HepG2 (cell line): ENCODE measurements at regions not wholly inside any gene's neighbourhood (a gene's known extent, or its start where the extent isn't known, plus 50 kb on each side); places are given as distances from the start of the nearest gene placed in this dataset.

ENCODE experiments used
- ATAC-seq: fragments of 200-7000 bp; cut with Tn5 transposase; 3 replicates; pipeline ENCODE4 v1.9.1; 2020; ENCODE audit warnings: mild to moderate bottlenecking, moderate library complexity
- BruUV-seq: library from RNA; stranded (reverse); fragments of 400-500 nt; replicated peaks from 2 replicates; lab custom pipeline; 2021; lab: Mats Ljungman, UMichigan
- CTCF ChIA-PET: fragments of 300-600 bp; formaldehyde crosslinking; extraction: SDS; loops from one replicate; lab custom pipeline; 2021; ENCODE audit warnings: low total read pairs, inconsistent platforms, low intra/inter-chr PET ratio; lab: Yijun Ruan, JAX
- POLR2A ChIA-PET: fragments of 350-600 bp; sonication (Branson Sonifier 250); formaldehyde crosslinking; loops from one replicate; lab custom pipeline; 2020; ENCODE audit warnings: antibody characterized with exemption, inconsistent platforms; lab: Yijun Ruan, JAX
- DNase-seq: peaks from one replicate; pipeline ENCODE4 v3.0.0-alpha.2; 2015; ENCODE audit warnings: low spot score
- FAIRE-seq: peaks from 3 replicates; lab custom pipeline; 2011; peaks lifted over from hg19 to GRCh38; lab: Jason Lieb, UNC
- H2AFZ ChIP-seq: one replicate; pipeline ENCODE4 v1.6.1; 2011; ENCODE audit warnings: low read length, inconsistent platforms
- H3K27ac ChIP-seq: fragments of 300-600 bp; 3 replicates; pipeline ENCODE4 v1.8.0; 2011; ENCODE audit warnings: mixed run types, mild to moderate bottlenecking, mixed read lengths, low read length, inconsistent platforms; ENCODE audit not compliant: insufficient read depth; ENCODE audit errors: extremely low read length
- H3K27me3 ChIP-seq, 2 experiments: fragments of 200-600 bp in 1 of 2; 2 replicates in 1 of 2; 3 replicates in 1 of 2; pipeline versions ENCODE4 v1.6.0 to v1.8.0; 2011; ENCODE audit warnings: low read length in 2 of 2, mild to moderate bottlenecking in 2 of 2, moderate library complexity in 2 of 2, inconsistent platforms in 1 of 2; ENCODE audit not compliant: insufficient read depth in 2 of 2, control insufficient read depth in 1 of 2
- H3K36me3 ChIP-seq, 2 experiments: fragments of 200-600 bp in 1 of 2; replicated peaks in 1 of 2; 2 replicates in 1 of 2; 3 replicates in 1 of 2; pipeline versions ENCODE4 v1.5.1 to v1.8.0; 2011; ENCODE audit warnings: low read length in 2 of 2, inconsistent platforms in 1 of 2; ENCODE audit not compliant: insufficient read depth in 2 of 2, control insufficient read depth in 1 of 2
- H3K4me1 ChIP-seq: 2 replicates; pipeline ENCODE4 v1.5.1; 2012; ENCODE audit warnings: low read length, inconsistent platforms; ENCODE audit not compliant: insufficient read depth
- H3K4me2 ChIP-seq: 2 replicates; pipeline ENCODE4 v1.6.0; 2011; ENCODE audit warnings: low read depth, low read length, inconsistent platforms
- H3K4me3 ChIP-seq, 3 experiments: fragments of 200-600 bp in 1 of 3; sonication (generic), shearing (Covaris generic) in 1 of 3; replicated peaks in 1 of 3; 2 replicates each; pipeline ENCODE4 v1.5.1; 2011 to 2016; ENCODE audit warnings: low read length in 3 of 3, inconsistent platforms in 2 of 3, low read depth in 2 of 3, mild to moderate bottlenecking in 2 of 3, control low read depth in 1 of 3, mixed read lengths in 1 of 3; ENCODE audit not compliant: insufficient read depth in 1 of 3
- H3K79me2 ChIP-seq: one replicate; pipeline ENCODE4 v1.6.1; 2011; ENCODE audit warnings: low read length, inconsistent platforms; ENCODE audit not compliant: insufficient read depth
- H3K9ac ChIP-seq: 2 replicates; pipeline ENCODE4 v1.6.0; 2011; ENCODE audit warnings: mild to moderate bottlenecking, low read depth, low read length, inconsistent platforms; ENCODE audit not compliant: insufficient read depth
- H3K9me3 ChIP-seq: 2 replicates; pipeline ENCODE4 v1.5.1; 2012; ENCODE audit warnings: mild to moderate bottlenecking, low read length
- H4K20me1 ChIP-seq: 2 replicates; pipeline ENCODE4 v1.6.0; 2011; ENCODE audit warnings: inconsistent platforms, mild to moderate bottlenecking, low read length, moderate library complexity; ENCODE audit not compliant: insufficient read depth
- ATF7 ChIP-seq, 2 experiments: fragments of 450-650 bp in 1 of 2; sonication (generic) in 1 of 2; formaldehyde crosslinking in 1 of 2; IDR thresholded peaks; 2 replicates each; pipeline versions ENCODE4 v1.4.0 to v1.6.1; 2016 to 2020; ENCODE audit warnings: antibody characterized with exemption in 1 of 2, mild to moderate bottlenecking in 1 of 2, missing genetic modification reagents in 1 of 2
- FOXC1 ChIP-seq: sonication (generic); formaldehyde crosslinking; IDR thresholded peaks from 2 replicates; pipeline ENCODE4 v1.8.0; 2022; ENCODE audit warnings: mild to moderate bottlenecking, missing genetic modification reagents, borderline replicate concordance
- GRHL1 ChIP-seq: sonication (generic); formaldehyde crosslinking; conservative IDR thresholded peaks from 2 replicates; pipeline ENCODE4 v1.8.0; 2022; ENCODE audit warnings: missing genetic modification reagents
- MIER3 ChIP-seq: IDR thresholded peaks from 2 replicates; pipeline ENCODE4 v1.6.1; 2016; ENCODE audit warnings: missing compliant biosample characterization, borderline replicate concordance
- PTBP1 ChIP-seq: fragments of 200-400 bp; formaldehyde crosslinking; IDR thresholded peaks from 2 replicates; pipeline ENCODE4 v1.6.1; 2018; ENCODE audit warnings: low read length, low read depth; ENCODE audit not compliant: poor library complexity, severe bottlenecking
- RBFOX2 ChIP-seq: fragments of 200-400 bp; formaldehyde crosslinking; IDR thresholded peaks from 2 replicates; pipeline ENCODE4 v1.6.1; 2017; ENCODE audit warnings: low read depth, mild to moderate bottlenecking, low read length
- RFX1 ChIP-seq: fragments of 450-650 bp; IDR thresholded peaks from 2 replicates; pipeline ENCODE4 v1.6.1; 2017
- SMYD3 ChIP-seq: sonication (generic); formaldehyde crosslinking; IDR thresholded peaks from 2 replicates; pipeline ENCODE4 v1.8.1; 2023; ENCODE audit warnings: mild to moderate bottlenecking, missing genetic modification reagents
- TFDP2 ChIP-seq: sonication (generic); formaldehyde crosslinking; IDR thresholded peaks from 2 replicates; pipeline ENCODE4 v1.4.0; 2020; ENCODE audit warnings: missing genetic modification reagents
- TGIF2 ChIP-seq: IDR thresholded peaks from 2 replicates; pipeline ENCODE4 v1.6.1; 2016; ENCODE audit warnings: control low read depth, missing compliant biosample characterization
- ZBTB38 ChIP-seq: sonication (generic); formaldehyde crosslinking; IDR thresholded peaks from 2 replicates; pipeline ENCODE4 v1.5.1; 2020; ENCODE audit warnings: mild to moderate bottlenecking, missing genetic modification reagents
- ZFX ChIP-seq: sonication (generic); formaldehyde crosslinking; IDR thresholded peaks from 2 replicates; pipeline ENCODE4 v1.4.0; 2020; ENCODE audit warnings: mild to moderate bottlenecking, low read depth, missing genetic modification reagents, moderate library complexity
- ZNF33B ChIP-seq: sonication (generic); formaldehyde crosslinking; IDR thresholded peaks from 2 replicates; pipeline ENCODE4 v1.5.1; 2020; ENCODE audit warnings: mild to moderate bottlenecking, missing genetic modification reagents
- ZNF614 ChIP-seq: IDR thresholded peaks from 2 replicates; pipeline ENCODE4 v1.6.1; 2018; ENCODE audit warnings: missing biosample characterization, missing genetic modification reagents, inconsistent platforms, borderline replicate concordance
- WGBS: methylation state at CpG from one replicate; pipeline ENCODE4 v1.1.6; 2017; ENCODE audit warnings: low lambda C conversion rate; 5-methylcytosine and 5-hydroxymethylcytosine counted together
- in situ Hi-C: cut with HindIII; loops from 2 replicates; pipeline ENCODE4 v1.10.0; 2017; ENCODE audit warnings: low pct_unique_long_range_greater_than_20kb; ENCODE audit not compliant: extremely low pct_ligation_motif_present
- intact Hi-C: fragments of 100-400 bp; cut with micrococcal nuclease; formaldehyde crosslinking; loops from one replicate; pipeline ENCODE4 v1.10.0; 2022; ENCODE audit not compliant: unreplicated experiment
- TF ChIP-seq, protein P1 (sequence below): sonication (generic); formaldehyde crosslinking; conservative IDR thresholded peaks from 2 replicates; pipeline ENCODE4 v1.4.0; 2020; ENCODE audit warnings: missing genetic modification reagents

GRCh38 chr9:89864257-89864656 lies 259.4 kb downstream of the GADD45G start (continued):
- TF ChIP-seq, protein P1, sequence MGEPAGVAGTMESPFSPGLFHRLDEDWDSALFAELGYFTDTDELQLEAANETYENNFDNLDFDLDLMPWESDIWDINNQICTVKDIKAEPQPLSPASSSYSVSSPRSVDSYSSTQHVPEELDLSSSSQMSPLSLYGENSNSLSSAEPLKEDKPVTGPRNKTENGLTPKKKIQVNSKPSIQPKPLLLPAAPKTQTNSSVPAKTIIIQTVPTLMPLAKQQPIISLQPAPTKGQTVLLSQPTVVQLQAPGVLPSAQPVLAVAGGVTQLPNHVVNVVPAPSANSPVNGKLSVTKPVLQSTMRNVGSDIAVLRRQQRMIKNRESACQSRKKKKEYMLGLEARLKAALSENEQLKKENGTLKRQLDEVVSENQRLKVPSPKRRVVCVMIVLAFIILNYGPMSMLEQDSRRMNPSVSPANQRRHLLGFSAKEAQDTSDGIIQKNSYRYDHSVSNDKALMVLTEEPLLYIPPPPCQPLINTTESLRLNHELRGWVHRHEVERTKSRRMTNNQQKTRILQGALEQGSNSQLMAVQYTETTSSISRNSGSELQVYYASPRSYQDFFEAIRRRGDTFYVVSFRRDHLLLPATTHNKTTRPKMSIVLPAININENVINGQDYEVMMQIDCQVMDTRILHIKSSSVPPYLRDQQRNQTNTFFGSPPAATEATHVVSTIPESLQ (CRISPR knock-in tag): no peak
- TF ChIP-seq ZNF33B (CRISPR knock-in tag) (no peak), GRHL1 (CRISPR knock-in tag) (no peak), ZNF614 (CRISPR knock-in tag) (no peak), ATF7 (IDR thresholded peaks at IDR 0.05) (no peak), ATF7 (CRISPR knock-in tag; IDR thresholded peaks at IDR 0.05) (no peak)
- TF ChIP-seq, all 625 proteins: peak for 0

GRCh38 chr9:89864731-89865130 lies 259.9 kb downstream of the GADD45G start:
- no peaks in the 10 kb centered on the region for H3K36me3 ChIP-seq
- H3K4me2 ChIP-seq: no peak overlapping the region
- POLR2A ChIA-PET: no interaction called here
- ATAC-seq: no peak
- H2AFZ ChIP-seq: no peak overlapping the region
- BruUV-seq: no TSS peak
- H3K27me3 ChIP-seq: peaks cover 1 to 3% of the 10 kb centered on the region in 2 experiments; a peak in 1 of 5 replicates
- no peak for FAIRE-seq
- intact Hi-C loops: no loop called here
- H3K4me1 ChIP-seq: no peaks in the 10 kb centered on the region
- TF ChIP-seq SMYD3 (CRISPR knock-in tag) (no peak), TGIF2 (CRISPR knock-in tag) (no peak), ZBTB38 (CRISPR knock-in tag) (no peak), RFX1 (no peak), ZFX (CRISPR knock-in tag) (no peak), FOXC1 (CRISPR knock-in tag) (no peak), MIER3 (CRISPR knock-in tag) (no peak), RBFOX2 (no peak), PTBP1 (no peak), GRHL1 (CRISPR knock-in tag) (no peak), TFDP2 (no peak)
- 0% methylated on average over 1 of the region's 4 CpGs for WGBS
- no peaks in the 10 kb centered on the region for H3K79me2 ChIP-seq
- no peak overlapping the region for H3K9ac ChIP-seq
- H3K4me3 ChIP-seq: no peak overlapping the region
- CTCF ChIA-PET: no interaction called here
- no peak overlapping the region for H3K27ac ChIP-seq
- in situ Hi-C loops: no loop called here
- no peak for DNase-seq
- no peaks in the 10 kb centered on the region for H4K20me1 ChIP-seq
- no peaks in the 10 kb centered on the region for H3K9me3 ChIP-seq
